ENCODE measurements at regions not wholly inside any gene's neighbourhood (a gene's known extent, or its start where the extent isn't known, plus 50 kb on each side); places are given as distances from the start of the nearest gene placed in this dataset.
"Not testable (repeated sequence)": the region's sequence is repeated elsewhere in the genome, so short reads cannot be mapped to it uniquely, and the experiment has no call there.

DNA sequence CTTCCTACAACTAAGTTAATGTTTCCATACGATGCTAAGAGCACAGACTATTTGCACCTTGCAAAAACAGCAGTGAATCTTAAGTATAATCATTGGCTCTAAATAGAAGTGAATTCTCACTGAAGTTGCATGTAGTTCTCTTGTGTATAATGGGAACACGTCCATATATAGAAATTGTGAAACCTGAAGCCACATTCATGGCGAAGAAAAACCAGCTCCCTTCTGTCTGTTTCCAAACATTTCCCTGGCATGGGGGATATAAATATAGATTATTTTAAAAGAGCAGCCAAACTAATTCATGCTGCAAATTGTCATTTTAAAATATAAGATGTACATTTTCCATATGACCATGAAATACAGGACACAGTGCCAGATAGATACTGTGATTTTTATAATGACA is 71.1 kb downstream of the TRAM1L1 start:
- TF ChIP-seq, protein P1, sequence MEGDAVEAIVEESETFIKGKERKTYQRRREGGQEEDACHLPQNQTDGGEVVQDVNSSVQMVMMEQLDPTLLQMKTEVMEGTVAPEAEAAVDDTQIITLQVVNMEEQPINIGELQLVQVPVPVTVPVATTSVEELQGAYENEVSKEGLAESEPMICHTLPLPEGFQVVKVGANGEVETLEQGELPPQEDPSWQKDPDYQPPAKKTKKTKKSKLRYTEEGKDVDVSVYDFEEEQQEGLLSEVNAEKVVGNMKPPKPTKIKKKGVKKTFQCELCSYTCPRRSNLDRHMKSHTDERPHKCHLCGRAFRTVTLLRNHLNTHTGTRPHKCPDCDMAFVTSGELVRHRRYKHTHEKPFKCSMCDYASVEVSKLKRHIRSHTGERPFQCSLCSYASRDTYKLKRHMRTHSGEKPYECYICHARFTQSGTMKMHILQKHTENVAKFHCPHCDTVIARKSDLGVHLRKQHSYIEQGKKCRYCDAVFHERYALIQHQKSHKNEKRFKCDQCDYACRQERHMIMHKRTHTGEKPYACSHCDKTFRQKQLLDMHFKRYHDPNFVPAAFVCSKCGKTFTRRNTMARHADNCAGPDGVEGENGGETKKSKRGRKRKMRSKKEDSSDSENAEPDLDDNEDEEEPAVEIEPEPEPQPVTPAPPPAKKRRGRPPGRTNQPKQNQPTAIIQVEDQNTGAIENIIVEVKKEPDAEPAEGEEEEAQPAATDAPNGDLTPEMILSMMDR (IDR thresholded peaks at IDR 0.05; ENCODE audit: low read depth, low read length): no peak
- DNase-seq (ENCODE audit: extremely low read depth, low read depth): no peak

DNA sequence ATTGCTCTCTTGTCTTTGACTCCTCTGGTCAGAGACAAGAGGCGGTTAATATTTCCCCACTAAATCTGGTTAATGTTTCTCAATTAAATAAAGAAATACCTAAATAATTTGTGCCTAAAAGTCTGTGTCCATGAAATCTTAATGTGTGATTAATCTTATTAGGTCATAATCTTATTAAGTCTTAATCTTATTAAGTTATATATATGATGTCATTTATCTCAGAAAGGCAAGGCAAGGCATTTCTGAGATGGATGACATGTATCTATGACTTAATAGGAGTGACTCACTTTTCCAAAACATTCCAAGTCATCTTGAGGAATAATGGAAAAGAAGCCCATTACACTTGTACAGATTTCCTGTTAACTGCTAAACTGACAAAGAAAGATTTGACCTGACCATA is 74.7 kb downstream of the TRAM1L1 start:
- TF ChIP-seq, protein P1 (IDR thresholded peaks at IDR 0.05; ENCODE audit: low read depth, low read length): no peak

DNA sequence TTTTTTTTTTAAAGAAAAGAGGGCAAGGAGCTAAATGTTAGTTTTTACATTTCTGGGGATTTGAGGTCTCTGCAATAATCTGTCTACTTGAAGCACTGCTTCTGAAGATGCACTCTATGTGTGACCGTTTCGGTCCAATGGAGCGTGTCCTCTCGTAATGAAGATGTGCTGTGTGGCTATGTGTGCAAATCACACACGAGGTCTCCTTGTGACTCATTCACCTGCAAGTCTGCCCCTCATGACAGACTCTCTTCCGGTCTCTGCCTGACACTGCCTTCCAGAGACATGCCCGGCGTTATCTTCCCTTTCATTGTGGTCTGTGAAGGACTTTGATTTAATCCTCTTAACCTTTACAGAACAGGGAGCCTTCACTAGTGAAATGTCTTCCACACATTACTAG is 84.3 kb downstream of the TRAM1L1 start:
- TF ChIP-seq, protein P1 (IDR thresholded peaks at IDR 0.05; ENCODE audit: low read depth, low read length): no peak

More for the DNA sequence above, 74.7 kb downstream of the TRAM1L1 start:
- DNase-seq (ENCODE audit: extremely low read depth, low read depth): no peak

DNA sequence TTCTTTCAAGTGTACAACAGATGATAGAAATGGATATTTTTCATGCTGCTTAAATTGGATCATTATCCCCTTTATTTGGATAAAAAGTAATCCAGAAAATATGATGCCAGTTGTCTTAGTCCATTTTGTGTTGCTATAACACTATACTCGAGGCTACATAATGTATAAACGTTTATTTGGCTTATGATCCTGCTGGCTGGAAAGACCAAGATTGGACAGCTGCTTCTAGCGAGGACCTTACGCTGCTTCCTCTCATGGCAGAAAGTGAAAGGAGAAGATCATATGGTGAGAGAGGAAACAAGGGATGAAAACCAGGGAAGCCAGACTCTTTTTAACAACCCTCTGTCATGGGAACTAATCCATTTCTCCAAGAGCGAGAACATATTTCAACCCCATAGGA is 102.7 kb downstream of the TRAM1L1 start:
- TF ChIP-seq, protein P1 (IDR thresholded peaks at IDR 0.05; ENCODE audit: low read depth, low read length): no peak
- no peak for DNase-seq (ENCODE audit: extremely low read depth, low read depth)

More for the DNA sequence above, 84.3 kb downstream of the TRAM1L1 start:
- DNase-seq (ENCODE audit: extremely low read depth, low read depth): no peak

DNA sequence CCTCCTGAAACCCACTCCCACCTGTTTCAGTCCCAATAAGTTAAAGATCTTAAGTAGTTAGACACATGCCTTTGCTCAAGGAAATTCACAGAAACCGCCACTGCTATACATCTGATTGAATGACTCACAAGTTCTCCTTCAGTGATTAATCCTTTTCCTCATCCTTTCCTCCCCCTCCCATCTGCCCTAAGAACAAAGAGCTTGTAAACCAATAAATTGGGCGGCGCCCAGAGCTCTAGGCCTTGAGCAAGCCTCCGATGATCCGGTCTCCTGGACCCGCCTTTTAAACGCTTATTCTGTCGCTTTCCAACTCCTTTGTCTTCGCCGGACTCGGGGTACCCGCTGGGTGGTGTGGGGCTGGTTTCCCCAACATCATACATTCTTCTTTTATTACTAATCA is 104.9 kb downstream of the TRAM1L1 start:
- DNase-seq (ENCODE audit: extremely low read depth, low read depth): not testable (repeated sequence)

DNA sequence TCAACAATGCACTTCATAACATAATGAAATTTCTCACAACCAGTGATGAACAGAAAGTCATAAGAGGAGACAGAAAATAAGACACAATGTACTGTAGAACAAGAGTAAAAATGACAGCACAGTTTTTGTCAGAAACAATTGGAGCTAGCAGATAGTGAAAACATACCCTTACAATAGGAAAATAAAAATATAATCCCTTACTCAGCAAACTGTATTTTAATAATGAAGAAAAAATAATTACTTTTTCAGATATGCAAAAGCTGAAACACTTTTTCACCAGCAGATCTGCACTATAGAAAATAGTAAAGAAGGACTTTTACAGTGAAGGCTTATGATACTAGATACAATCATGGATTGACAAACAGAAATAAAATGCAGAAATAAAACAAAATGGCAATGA is 126.3 kb downstream of the TRAM1L1 start:
- TF ChIP-seq, protein P1 (IDR thresholded peaks at IDR 0.05; ENCODE audit: low read depth, low read length): no peak

DNA sequence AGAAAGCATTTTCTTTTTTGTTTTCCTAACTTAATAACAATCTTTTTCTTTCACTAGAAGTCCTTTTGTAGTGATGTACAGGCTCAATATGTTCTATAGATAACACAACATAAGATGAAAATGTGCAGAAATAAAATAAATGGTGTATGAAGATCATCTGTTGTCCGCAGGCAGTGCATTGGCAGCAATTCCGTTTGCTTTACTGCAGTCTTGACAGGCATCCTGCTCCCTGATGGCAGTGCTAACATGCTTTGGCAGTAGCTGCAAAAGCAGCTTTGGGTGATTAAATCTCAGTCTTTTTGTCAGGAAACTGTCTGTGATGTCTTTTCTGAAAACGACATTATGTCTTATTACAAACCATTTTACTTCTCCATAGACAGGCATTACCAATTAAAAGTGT is 131.4 kb downstream of the TRAM1L1 start:
- TF ChIP-seq, protein P1 (IDR thresholded peaks at IDR 0.05; ENCODE audit: low read depth, low read length): no peak
- DNase-seq (ENCODE audit: extremely low read depth, low read depth): no peak

More for the DNA sequence above, 126.3 kb downstream of the TRAM1L1 start:
- no peak for DNase-seq (ENCODE audit: extremely low read depth, low read depth)

DNA sequence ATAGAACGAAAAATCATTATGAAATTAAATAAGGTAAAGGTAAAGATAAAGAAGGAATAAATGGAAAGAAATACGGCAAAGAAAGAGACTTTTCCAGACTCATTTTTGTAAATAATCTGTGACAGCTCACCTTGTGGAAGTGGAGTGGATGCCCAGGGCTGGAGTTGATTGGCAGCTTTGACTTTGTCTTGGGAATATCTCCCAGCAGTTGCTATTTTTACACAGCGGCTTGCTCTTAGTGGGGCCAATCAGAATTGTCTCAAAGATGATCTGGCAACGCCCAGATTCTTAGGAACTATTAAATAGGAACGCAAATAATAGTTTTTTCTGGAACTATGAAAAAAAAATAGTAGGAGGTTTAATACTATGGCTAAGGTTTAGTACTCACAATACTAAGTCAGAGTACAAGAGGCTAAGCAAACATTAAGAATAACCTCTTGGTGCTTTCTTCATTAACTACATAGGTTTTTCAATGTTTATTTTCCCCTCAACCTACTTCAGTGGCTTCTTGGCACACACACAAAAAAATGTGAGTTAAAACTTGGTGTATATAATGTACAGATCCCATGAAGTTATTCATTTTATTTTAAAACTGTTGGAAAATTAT is 132.7 kb downstream of the TRAM1L1 start:
- no peak for DNase-seq (ENCODE audit: extremely low read depth, low read depth)
- TF ChIP-seq, protein P1 (IDR thresholded peaks at IDR 0.05; ENCODE audit: low read depth, low read length): no peak
